T-helper 1 cell treated with Interleukin-12 subunit alpha and Interleukin-12 subunit beta and Interleukin-4 antibody, amounts not matched to agents 30 μg/mL and 1 μg/mL, for 36 hours (primary cell): ENCODE measurements at regions not wholly inside any gene's neighbourhood (a gene's known extent, or its start where the extent isn't known, plus 50 kb on each side); places are given as distances from the start of the nearest gene placed in this dataset.
"Not testable (repeated sequence)": the region's sequence is repeated elsewhere in the genome, so short reads cannot be mapped to it uniquely, and the experiment has no call there.

Experiments
- H3K27ac Mint-ChIP-seq: one replicate; pipeline ENCODE4 v1.8.0; 2021; ENCODE audit warnings: mild to moderate bottlenecking, mixed read lengths
- H3K27me3 Mint-ChIP-seq: one replicate; pipeline ENCODE4 v1.8.0; 2021; ENCODE audit warnings: low read depth, mixed read lengths
- H3K36me3 Mint-ChIP-seq: one replicate; pipeline ENCODE4 v1.8.0; 2021; ENCODE audit warnings: low read depth, mixed read lengths
- H3K4me1 Mint-ChIP-seq: one replicate; pipeline ENCODE4 v1.8.0; 2021; ENCODE audit warnings: low read depth, mixed read lengths
- H3K4me3 Mint-ChIP-seq: one replicate; pipeline ENCODE4 v1.8.0; 2021; ENCODE audit warnings: mild to moderate bottlenecking, moderate library complexity, mixed read lengths
- H3K9me3 Mint-ChIP-seq: one replicate; pipeline ENCODE4 v1.8.0; 2021; ENCODE audit warnings: mixed read lengths

DNA sequence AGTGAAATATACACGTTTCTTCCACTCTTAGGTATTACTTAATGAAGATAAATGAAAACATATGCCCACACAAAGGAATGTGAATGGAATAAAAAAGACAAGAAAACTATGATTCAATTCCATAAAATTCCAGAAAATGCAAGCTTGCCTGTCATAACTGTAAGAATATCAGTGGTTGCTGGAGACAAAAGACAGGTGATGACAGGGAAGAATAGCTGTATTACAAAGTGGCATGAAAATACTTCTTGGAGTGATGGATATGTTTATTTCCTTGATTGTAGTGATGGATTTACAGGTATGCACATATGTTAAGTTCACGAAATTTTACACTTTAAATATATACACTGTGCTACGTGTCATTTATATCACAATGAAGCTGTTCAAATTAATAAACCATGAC is 553.3 kb downstream of the HTR1A start:
- no peak overlapping the region for H3K4me3 Mint-ChIP-seq
- no peaks in the 10 kb centered on the region for H3K36me3 Mint-ChIP-seq
- H3K9me3 Mint-ChIP-seq: no peaks in the 10 kb centered on the region
- no peaks in the 10 kb centered on the region for H3K27me3 Mint-ChIP-seq
- no peaks in the 10 kb centered on the region for H3K4me1 Mint-ChIP-seq
- H3K27ac Mint-ChIP-seq: no peak overlapping the region

DNA sequence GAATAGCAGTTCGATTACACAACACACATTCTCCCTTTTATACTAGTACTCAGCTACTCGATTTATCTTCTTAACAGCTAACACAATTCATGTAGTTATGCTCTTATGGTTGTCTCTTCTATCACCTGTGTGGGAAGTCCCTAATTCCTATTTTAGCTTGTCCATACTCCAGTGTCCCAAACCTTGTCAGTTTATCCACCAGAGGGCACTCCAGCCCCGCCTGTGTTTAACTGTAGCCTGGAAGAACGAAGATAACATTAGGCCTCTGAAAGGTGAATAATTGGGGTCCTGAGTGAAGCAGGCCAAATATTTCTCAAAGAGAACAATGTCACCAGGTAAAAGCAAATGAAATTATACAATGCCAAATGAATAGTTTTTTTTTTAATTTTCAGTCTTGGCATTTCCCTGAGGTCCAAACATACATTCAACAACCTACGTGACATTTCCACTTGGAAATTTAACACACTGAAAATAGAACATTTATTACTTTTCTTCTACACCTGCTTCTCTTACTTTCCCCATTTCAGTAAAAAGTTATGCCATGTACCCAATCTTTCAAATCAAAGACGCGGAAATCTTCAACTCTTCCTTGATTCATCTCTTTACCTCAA is 560.7 kb downstream of the HTR1A start:
- no peaks in the 10 kb centered on the region for H3K9me3 Mint-ChIP-seq
- no peak overlapping the region for H3K27ac Mint-ChIP-seq
- no peaks in the 10 kb centered on the region for H3K27me3 Mint-ChIP-seq
- H3K4me3 Mint-ChIP-seq: no peak overlapping the region
- no peaks in the 10 kb centered on the region for H3K36me3 Mint-ChIP-seq
- no peaks in the 10 kb centered on the region for H3K4me1 Mint-ChIP-seq

DNA sequence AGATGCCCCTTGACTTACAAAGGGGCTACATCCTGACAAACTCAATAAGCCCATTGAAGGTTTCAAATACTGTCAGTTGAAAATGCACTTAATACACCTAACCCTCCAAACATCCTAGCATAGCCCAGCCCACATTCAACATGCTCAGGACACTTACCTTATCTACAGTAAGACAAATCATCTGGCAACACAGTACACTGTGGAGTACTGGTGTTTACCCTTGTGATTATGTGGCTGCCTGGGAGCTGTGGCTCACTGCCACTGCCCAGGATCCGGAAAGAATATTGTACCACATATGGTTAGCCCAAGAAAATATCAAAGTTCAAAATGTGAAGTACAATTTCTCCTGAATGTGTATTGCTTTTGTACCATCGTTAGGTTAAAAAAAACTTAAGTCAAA is 562.2 kb downstream of the HTR1A start:
- no peak overlapping the region for H3K4me3 Mint-ChIP-seq
- H3K4me1 Mint-ChIP-seq: no peaks in the 10 kb centered on the region
- no peaks in the 10 kb centered on the region for H3K36me3 Mint-ChIP-seq
- no peaks in the 10 kb centered on the region for H3K27me3 Mint-ChIP-seq
- H3K9me3 Mint-ChIP-seq: no peaks in the 10 kb centered on the region
- no peak overlapping the region for H3K27ac Mint-ChIP-seq

DNA sequence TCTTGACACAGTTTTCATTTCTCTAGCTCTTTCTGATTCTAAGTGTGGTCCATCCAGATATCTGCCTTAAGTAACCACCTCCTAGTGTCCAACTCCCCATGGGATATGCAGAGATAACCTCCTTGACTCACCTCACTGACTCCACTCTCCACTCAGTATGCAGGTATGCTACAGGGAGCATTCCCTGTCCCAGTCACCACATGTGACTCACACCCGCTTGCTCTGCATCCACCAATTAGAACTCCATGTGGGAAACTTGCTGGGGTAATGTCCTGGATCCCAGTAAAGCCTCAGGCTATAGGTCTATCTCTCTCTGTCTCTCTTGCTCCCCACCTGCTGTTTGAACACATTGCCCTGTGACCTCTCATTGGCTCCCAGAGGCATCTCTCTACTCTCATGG is 563.9 kb downstream of the HTR1A start:
- Mint-ChIP-seq H3K27ac (no peak overlapping the region), H3K4me3 (no peak overlapping the region), H3K27me3 (no peaks in the 10 kb centered on the region), H3K36me3 (no peaks in the 10 kb centered on the region), H3K4me1 (no peaks in the 10 kb centered on the region), H3K9me3 (no peaks in the 10 kb centered on the region)

DNA sequence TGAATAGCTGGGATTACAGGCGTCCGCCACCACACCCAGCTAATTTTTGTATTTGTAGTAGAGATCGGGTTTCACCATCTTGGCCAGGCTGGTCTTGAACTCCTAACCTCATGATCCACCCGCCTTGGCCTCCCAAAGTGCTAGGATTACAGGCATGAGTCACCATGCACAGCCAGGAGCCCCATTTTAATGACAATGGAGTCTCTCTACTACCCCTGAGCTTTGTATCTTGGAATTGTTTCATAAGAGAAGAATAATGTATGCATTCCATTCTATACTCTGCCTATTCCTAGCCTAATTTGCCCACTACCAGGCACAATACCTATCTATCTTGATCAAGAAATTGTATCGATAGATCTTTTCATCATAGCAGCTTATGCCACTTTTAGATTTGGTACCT is 574.1 kb downstream of the HTR1A start:
- H3K36me3 Mint-ChIP-seq, H3K27me3 Mint-ChIP-seq, H3K4me1 Mint-ChIP-seq, H3K9me3 Mint-ChIP-seq, H3K4me3 Mint-ChIP-seq, H3K27ac Mint-ChIP-seq: not testable (repeated sequence)

DNA sequence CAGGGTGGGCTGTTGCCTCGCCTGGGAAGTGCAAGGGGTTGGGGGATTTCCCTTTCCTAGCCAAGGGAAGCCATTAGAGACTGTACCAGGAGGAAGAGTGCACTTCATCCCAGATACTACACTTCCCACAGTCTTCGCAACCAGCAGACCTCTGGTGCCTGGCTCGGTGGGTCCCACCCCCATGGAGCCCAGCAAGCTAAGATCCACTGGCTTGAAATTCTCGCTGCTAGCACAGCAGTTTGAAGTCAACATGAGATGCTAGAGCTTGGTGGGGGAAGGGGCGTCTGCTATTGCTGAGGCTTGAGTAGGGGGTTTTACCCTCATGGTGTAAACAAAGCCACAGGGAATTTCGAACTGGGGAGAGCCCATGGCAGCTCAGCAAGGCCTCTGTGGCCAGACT is 586.4 kb downstream of the HTR1A start:
- Mint-ChIP-seq H3K4me3 (no peak overlapping the region), H3K36me3 (no peaks in the 10 kb centered on the region), H3K4me1 (no peaks in the 10 kb centered on the region), H3K9me3 (peaks cover 11% of the 10 kb centered on the region), H3K27me3 (no peaks in the 10 kb centered on the region), H3K27ac (no peak overlapping the region)

DNA sequence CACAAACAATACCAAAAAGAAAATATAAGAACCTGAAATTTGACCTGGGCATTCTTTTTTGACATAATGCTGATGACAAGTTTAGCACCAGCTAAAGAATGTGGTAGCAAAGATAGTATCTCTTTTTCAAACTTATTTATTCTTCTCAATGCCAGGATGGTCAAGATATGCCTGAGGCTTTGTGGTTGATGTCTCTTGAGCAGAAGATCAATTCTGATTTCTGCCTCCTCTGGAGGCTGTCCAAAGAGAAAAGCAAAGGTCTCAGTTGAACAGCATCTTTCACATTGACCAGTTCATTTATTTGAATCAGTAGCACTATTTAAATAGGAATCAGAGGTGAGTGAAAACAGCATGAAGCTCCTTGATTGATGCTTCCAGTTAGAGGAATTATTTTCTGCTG is 588.2 kb downstream of the HTR1A start:
- no peaks in the 10 kb centered on the region for H3K27me3 Mint-ChIP-seq

DNA sequence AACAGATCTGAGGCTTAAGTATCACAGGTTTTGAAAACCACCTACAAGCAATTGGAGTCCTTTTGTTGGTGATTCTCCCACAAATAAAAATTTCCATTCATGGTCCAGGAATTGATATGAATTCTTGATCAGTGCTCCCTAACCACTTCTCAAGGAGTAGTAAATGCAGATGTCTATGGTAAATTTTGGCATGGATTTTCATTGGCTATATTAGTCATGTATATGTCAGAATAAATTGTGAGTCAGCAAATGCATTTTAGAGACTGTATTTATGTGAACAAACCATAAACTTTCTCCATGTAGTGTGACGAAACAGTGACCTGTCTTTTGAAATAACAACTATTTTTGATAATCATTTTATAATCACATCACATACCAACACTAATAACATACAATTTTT is 611.1 kb downstream of the HTR1A start:
- H3K9me3 Mint-ChIP-seq: peaks cover 4% of the 10 kb centered on the region
- H3K36me3 Mint-ChIP-seq: no peaks in the 10 kb centered on the region
- H3K4me3 Mint-ChIP-seq: no peak overlapping the region
- H3K4me1 Mint-ChIP-seq: no peaks in the 10 kb centered on the region
- H3K27me3 Mint-ChIP-seq: no peaks in the 10 kb centered on the region
- no peak overlapping the region for H3K27ac Mint-ChIP-seq

More for the DNA sequence above, 588.2 kb downstream of the HTR1A start:
- Mint-ChIP-seq H3K9me3 (peaks cover 11% of the 10 kb centered on the region), H3K4me3 (no peak overlapping the region), H3K27ac (no peak overlapping the region), H3K36me3 (no peaks in the 10 kb centered on the region), H3K4me1 (no peaks in the 10 kb centered on the region)

DNA sequence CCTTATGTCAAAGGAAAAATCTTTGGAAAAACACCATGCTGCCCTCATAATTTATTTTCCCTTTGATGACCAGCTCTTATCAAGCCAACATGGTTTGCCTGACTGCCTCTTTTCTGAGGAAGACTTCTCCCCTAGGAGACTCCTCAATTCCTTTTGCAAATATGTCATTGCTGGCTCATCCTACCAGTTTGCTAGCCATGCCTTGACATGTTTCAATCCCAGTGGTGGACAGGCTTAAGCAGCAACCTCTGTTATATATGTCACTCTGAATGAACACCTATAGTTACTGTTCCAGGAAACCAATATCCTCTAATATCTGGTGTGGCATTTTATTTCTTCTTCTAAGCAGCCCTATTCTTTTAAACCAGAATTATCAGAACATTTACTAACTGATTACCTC is 615.8 kb downstream of the HTR1A start:
- Mint-ChIP-seq H3K36me3 (no peaks in the 10 kb centered on the region), H3K4me3 (no peak overlapping the region), H3K27ac (no peak overlapping the region), H3K9me3 (peaks cover 6% of the 10 kb centered on the region), H3K27me3 (no peaks in the 10 kb centered on the region), H3K4me1 (no peaks in the 10 kb centered on the region)

DNA sequence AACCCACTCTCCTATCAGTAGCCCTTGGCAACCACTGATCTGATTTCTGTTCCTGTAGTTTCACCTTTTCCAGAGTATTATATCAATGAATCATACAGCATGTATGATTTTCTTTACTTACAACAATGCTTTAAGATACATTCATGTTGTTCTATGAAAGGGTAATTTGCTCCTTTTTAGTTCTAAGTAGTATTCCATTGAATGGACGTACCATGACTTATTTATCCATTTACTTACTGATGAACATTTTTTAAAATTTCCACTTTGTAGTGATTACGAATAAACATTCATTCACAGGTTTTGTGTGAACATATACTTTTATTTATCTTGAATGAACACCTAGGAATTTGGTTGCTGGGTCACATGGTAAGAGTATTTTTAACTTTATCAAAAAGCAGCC is 620.8 kb downstream of the HTR1A start:
- H3K9me3 Mint-ChIP-seq: peaks cover 9% of the 10 kb centered on the region
- H3K27me3 Mint-ChIP-seq: no peaks in the 10 kb centered on the region
- no peak overlapping the region for H3K4me3 Mint-ChIP-seq
- H3K36me3 Mint-ChIP-seq: no peaks in the 10 kb centered on the region
- no peaks in the 10 kb centered on the region for H3K4me1 Mint-ChIP-seq
- no peak overlapping the region for H3K27ac Mint-ChIP-seq

DNA sequence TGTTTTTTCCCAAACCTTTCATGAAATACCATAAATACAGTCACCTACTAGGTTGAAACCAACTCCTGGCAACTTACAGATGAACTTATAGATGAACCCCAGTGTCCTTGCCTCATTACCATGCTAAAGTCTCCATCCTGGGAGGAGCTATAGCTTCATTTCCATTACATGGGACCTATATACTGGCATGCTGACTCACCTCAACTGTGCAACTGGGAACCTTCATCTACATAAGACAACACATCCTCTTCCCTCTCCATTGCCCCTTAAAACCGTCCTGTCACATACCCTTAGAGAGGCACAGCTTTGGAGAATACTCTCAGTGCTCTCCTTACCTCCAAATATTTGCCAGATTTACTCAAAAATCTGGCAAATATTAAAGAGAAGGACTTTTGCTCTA is 638.3 kb downstream of the HTR1A start:
- Mint-ChIP-seq H3K27ac (no peak overlapping the region), H3K4me3 (no peak overlapping the region), H3K36me3 (no peaks in the 10 kb centered on the region), H3K4me1 (no peaks in the 10 kb centered on the region), H3K9me3 (peaks cover 9% of the 10 kb centered on the region), H3K27me3 (no peaks in the 10 kb centered on the region)

DNA sequence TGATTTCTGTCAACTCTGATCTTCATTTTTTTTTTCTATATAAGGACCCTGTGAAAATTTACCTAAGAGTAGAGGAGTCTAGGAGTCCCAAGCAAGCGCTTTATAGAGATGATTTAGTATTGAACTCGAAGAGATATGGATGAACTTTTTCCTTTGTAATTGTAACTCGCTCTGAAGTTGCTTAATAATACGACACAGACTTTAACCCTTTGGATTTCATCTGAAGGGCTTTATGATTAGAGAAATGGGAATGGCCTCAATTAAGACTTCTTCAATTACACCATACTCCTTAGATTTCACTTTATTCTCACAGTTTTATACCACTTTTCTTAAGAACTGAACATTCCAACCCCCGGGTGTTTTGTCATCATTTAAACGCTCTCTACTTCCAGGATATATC is 647.7 kb downstream of the HTR1A start:
- Mint-ChIP-seq H3K27me3 (no peaks in the 10 kb centered on the region), H3K4me3 (no peak overlapping the region), H3K4me1 (no peaks in the 10 kb centered on the region), H3K27ac (no peak overlapping the region), H3K9me3 (peaks cover 9% of the 10 kb centered on the region), H3K36me3 (no peaks in the 10 kb centered on the region)

DNA sequence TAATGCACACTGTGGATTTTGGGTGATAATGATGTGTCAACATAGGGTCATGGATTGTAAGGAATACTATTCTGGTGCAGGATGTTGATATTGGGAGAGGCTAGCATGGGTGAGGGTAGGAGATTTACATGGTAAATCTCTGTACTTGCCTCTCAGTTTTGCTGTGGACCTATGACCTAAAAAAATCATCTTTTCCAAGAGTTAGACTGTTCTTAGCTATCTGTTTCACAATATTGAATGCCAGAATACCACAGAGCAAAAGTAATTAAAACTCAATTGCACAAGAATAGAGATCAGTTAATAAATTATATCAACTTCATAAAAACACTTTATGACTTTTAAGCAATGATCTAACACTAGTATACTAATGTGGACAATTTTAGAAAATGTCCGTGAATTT is 651.6 kb downstream of the HTR1A start:
- Mint-ChIP-seq H3K4me1 (no peaks in the 10 kb centered on the region), H3K27me3 (no peaks in the 10 kb centered on the region), H3K36me3 (no peaks in the 10 kb centered on the region), H3K4me3 (no peak overlapping the region), H3K9me3 (peaks cover 15% of the 10 kb centered on the region), H3K27ac (no peak overlapping the region)

DNA sequence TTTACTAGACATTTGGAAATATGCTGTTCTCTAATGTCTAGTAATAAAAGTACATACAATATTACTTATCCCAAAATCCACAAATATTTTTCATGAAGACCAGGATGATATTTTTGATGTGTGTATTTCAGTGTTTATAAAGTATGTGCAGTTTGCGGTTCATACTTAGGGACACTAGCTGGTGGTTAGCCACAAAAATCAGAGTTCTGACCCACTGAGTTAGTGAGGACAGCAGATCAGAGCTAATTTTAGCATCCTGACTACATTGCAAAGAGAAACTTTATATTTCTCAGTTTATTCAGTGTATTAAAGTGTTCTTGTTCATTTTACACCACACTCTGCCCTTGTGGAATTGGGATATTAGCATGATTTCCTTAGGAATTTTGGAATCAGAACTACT is 655.3 kb downstream of the HTR1A start:
- Mint-ChIP-seq H3K27me3 (no peaks in the 10 kb centered on the region), H3K4me3 (no peak overlapping the region), H3K27ac (no peak overlapping the region), H3K9me3 (peaks cover 23% of the 10 kb centered on the region), H3K4me1 (no peaks in the 10 kb centered on the region), H3K36me3 (no peaks in the 10 kb centered on the region)

DNA sequence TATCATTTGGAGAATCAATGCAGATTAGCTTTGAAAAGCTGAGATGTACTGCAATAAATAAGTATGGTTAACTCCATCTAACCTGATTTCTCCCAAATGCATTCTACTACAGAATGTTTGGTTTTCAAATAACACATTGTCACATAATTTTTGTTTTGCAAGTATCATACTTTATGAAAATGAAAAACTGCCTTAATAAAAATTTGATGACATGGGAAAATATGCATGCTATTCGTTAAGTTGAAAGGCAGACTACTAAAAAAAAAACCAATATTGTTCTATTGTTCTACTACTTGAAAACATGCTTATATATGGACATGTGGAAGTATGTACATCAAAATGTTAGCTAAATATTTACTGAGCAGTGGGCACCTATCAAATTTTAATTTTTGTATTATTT is 668.9 kb downstream of the HTR1A start:
- H3K27ac Mint-ChIP-seq: no peak overlapping the region
- no peak overlapping the region for H3K4me3 Mint-ChIP-seq
- H3K9me3 Mint-ChIP-seq: no peaks in the 10 kb centered on the region
- no peaks in the 10 kb centered on the region for H3K27me3 Mint-ChIP-seq
- H3K4me1 Mint-ChIP-seq: no peaks in the 10 kb centered on the region
- no peaks in the 10 kb centered on the region for H3K36me3 Mint-ChIP-seq

DNA sequence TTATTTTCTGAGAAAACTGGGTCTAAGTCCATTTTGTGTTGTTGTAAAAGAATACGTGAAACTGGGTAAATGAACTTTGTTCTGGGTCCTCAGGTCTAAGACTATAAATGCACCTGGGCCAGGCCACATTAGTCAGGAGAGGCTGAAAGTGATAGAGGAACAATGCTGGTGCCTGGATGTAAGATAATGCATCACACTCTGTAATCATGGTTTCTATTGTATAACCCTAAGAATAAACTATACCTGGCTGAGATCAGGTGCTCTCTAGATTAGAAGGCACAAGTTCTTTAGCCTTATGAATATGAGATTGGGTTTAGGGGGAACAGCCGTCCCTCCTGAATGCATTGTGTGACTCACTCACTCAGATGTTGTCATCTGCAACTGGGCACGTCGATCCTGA is 675.5 kb downstream of the HTR1A start:
- Mint-ChIP-seq H3K27me3 (no peaks in the 10 kb centered on the region), H3K4me1 (no peaks in the 10 kb centered on the region), H3K27ac (no peak overlapping the region), H3K36me3 (no peaks in the 10 kb centered on the region), H3K4me3 (no peak overlapping the region), H3K9me3 (peaks cover 13% of the 10 kb centered on the region)
